ENCODE measurements at regions not wholly inside any gene's neighbourhood (a gene's known extent, or its start where the extent isn't known, plus 50 kb on each side); places are given as distances from the start of the nearest gene placed in this dataset.
"Not testable (repeated sequence)": the region's sequence is repeated elsewhere in the genome, so short reads cannot be mapped to it uniquely, and the experiment has no call there.

- H3K9me1 ChIP-seq (ENCODE audit: insufficient read depth, low read length); H3K9me3 ChIP-seq (ENCODE audit: control insufficient read depth, insufficient read depth, low read length); H2AK5ac ChIP-seq (ENCODE audit: low read depth, low read length); CTCF ChIA-PET; H2BK20ac ChIP-seq (ENCODE audit: low read depth, low read length); H3K79me1 ChIP-seq (ENCODE audit: low read depth in 1 of 2, low read length in 2 of 2); H3K36me3 ChIP-seq (ENCODE audit: control insufficient read depth, insufficient read depth, low read length); H3K4ac ChIP-seq (ENCODE audit: low read depth, low read length); H3K23ac ChIP-seq (ENCODE audit: low read depth, low read length); DNase-seq; H2BK5ac ChIP-seq (ENCODE audit: low read depth, low read length, poor library complexity, severe bottlenecking); H2AK9ac ChIP-seq (replicated peaks; ENCODE audit: low read depth, low read length, poor library complexity); BruUV-seq (replicated peaks); H3K27me3 ChIP-seq (ENCODE audit: control insufficient read depth, insufficient read depth, low read length); H3K27ac ChIP-seq (ENCODE audit: insufficient read depth, low read length); H4K91ac ChIP-seq (ENCODE audit: insufficient read depth, low read depth, low read length); H2BK15ac ChIP-seq (ENCODE audit: low read depth, low read length); H3K56ac ChIP-seq (ENCODE audit: extremely low read depth, insufficient read depth, low read length); H4K5ac ChIP-seq (ENCODE audit: low read depth, low read length); H3K4me3 ChIP-seq (ENCODE audit: insufficient read depth, low read depth, low read length); H3K4me1 ChIP-seq (ENCODE audit: control insufficient read depth, insufficient read depth, low read length); POLR2A ChIA-PET (ENCODE audit: unreplicated experiment); H4K8ac ChIP-seq (ENCODE audit: low read depth in 2 of 2, low read length in 2 of 2); H3K9ac ChIP-seq (ENCODE audit: low read depth, low read length); H2BK120ac ChIP-seq (ENCODE audit: low read depth, low read length); H3K14ac ChIP-seq (replicated peaks; ENCODE audit: low read depth, low read length); in situ Hi-C loops (cut with MboI; ENCODE audit: low sequenced_read_pairs); dilution Hi-C loops (cut with HindIII; ENCODE audit: low sequenced_read_pairs, unreplicated experiment); H3K18ac ChIP-seq (ENCODE audit: low read depth, low read length); H2AFZ ChIP-seq (replicated peaks; ENCODE audit: low read length, poor library complexity); intact Hi-C loops (cut with micrococcal nuclease); H3K4me2 ChIP-seq (ENCODE audit: low read depth, low read length); H4K20me1 ChIP-seq (ENCODE audit: insufficient read depth, low read length): not testable (repeated sequence)
- ATAC-seq (ENCODE audit: low read depth), result peak; percentile 40; the same call in 1 of the 2 replicates
- WGBS, 2 experiments (ENCODE audit: extremely low coverage in 2 of 2, insufficient read length in 1 of 2), result no CpG with 5 or more reads among the region's 13 CpGs
Measured at GRCh38 chr1:146448877-146449246, 220.0 kb upstream of the NOTCH2NLA start.
